Esophagus muscularis mucosa (tissue), 4 donors: ENCODE measurements at regions not wholly inside any gene's neighbourhood (a gene's known extent, or its start where the extent isn't known, plus 50 kb on each side); places are given as distances from the start of the nearest gene placed in this dataset.

Experiments
- EP300 ChIP-seq: sonication (generic); formaldehyde crosslinking; IDR thresholded peaks from one replicate; pipeline ENCODE4 v1.6.1; 2017; ENCODE audit warnings: antibody characterized with exemption
- POLR2A ChIP-seq: fragments of 450-650 bp; IDR thresholded peaks from one replicate; pipeline ENCODE4 v1.6.1; 2017; ENCODE audit warnings: antibody characterized with exemption, moderate library complexity, mild to moderate bottlenecking, low read depth
- POLR2AphosphoS5 ChIP-seq, 2 donors: sonication (generic); formaldehyde crosslinking; IDR thresholded peaks; one replicate each; pipeline ENCODE4 v1.6.1; 2017; ENCODE audit warnings: antibody characterized with exemption in 2 of 2
- TF ChIP-seq, protein P1 (sequence below), 3 experiments: fragments of 200-600 bp in 2 of 3; fragments of 450-650 bp in 1 of 3; sonication (generic) in 2 of 3; IDR thresholded peaks; one replicate each; pipeline ENCODE4 v1.5.1; 2017 to 2019; ENCODE audit warnings: antibody characterized with exemption in 3 of 3, mild to moderate bottlenecking in 2 of 3, moderate library complexity in 1 of 3

- TF ChIP-seq, protein P1, sequence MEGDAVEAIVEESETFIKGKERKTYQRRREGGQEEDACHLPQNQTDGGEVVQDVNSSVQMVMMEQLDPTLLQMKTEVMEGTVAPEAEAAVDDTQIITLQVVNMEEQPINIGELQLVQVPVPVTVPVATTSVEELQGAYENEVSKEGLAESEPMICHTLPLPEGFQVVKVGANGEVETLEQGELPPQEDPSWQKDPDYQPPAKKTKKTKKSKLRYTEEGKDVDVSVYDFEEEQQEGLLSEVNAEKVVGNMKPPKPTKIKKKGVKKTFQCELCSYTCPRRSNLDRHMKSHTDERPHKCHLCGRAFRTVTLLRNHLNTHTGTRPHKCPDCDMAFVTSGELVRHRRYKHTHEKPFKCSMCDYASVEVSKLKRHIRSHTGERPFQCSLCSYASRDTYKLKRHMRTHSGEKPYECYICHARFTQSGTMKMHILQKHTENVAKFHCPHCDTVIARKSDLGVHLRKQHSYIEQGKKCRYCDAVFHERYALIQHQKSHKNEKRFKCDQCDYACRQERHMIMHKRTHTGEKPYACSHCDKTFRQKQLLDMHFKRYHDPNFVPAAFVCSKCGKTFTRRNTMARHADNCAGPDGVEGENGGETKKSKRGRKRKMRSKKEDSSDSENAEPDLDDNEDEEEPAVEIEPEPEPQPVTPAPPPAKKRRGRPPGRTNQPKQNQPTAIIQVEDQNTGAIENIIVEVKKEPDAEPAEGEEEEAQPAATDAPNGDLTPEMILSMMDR (IDR thresholded peaks at IDR 0.05), result no peak
- TF ChIP-seq POLR2A (no peak), POLR2AphosphoS5 (IDR thresholded peaks at IDR 0.05) (no peak), EP300 (no peak)
These were observed 356.0 kb upstream of the KIF2B start for GRCh38 chr17:53466733-53467132.
